NCI-H146 treated with DMSO at 0.1 percent for 48 hours (cell line): ENCODE measurements at regions not wholly inside any gene's neighbourhood (a gene's known extent, or its start where the extent isn't known, plus 50 kb on each side); places are given as distances from the start of the nearest gene placed in this dataset.

ENCODE experiments used
- DNase-seq: peaks from one replicate; lab custom pipeline; 2025; ENCODE audit not compliant: unreplicated experiment; lab: John Stamatoyannopoulos, UW

- DNase-seq: no peak
Measured at GRCh38 chr5:89377767-89378455, 494.9 kb upstream of the MEF2C start.

DNA sequence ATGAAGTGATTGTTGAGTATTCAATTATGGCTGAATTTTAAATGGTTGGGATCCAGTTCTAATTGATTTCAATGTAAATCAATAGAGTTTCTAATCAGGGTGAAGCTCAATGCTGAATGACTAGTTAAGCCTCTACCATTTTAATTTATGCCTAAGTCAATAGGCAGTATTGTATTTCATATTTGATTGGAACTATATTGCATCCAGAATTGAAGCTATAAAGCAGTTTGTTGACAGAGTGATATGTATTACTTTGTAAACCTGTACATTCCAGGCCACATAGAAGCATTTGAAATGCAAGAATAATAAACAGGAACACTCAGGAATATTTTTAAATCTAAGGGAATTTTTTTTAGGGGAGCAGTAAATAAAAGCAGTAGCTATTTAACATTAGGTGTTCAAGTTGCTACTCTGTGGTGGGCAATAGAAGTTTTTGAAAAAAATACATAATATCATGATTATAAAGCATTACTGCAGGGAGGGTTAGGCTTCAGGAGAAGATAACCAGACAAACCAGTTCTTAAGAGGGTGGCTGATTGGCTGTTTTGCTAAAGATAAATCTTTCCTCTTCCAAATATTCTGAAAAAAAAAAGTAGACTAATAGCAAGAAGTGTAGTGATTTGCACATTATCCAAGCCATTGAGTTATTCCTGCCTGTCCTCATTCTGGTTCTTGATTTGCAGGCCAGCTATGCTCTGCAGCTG, 492.0 kb upstream of the MEF2C start:
- peak; percentile 28 for DNase-seq

GRCh38 chr5:89374144-89374784, 491.3 kb upstream of the MEF2C start:
- DNase-seq: peak; percentile 88

- DNase-seq: no peak
Measured at GRCh38 chr5:89372176-89372575, 489.2 kb upstream of the MEF2C start.

GRCh38 chr5:89371646-89372045, 488.7 kb upstream of the MEF2C start:
- no peak for DNase-seq

- DNase-seq: no peak
Measured at GRCh38 chr5:89359046-89359445, 476.1 kb upstream of the MEF2C start.

DNA sequence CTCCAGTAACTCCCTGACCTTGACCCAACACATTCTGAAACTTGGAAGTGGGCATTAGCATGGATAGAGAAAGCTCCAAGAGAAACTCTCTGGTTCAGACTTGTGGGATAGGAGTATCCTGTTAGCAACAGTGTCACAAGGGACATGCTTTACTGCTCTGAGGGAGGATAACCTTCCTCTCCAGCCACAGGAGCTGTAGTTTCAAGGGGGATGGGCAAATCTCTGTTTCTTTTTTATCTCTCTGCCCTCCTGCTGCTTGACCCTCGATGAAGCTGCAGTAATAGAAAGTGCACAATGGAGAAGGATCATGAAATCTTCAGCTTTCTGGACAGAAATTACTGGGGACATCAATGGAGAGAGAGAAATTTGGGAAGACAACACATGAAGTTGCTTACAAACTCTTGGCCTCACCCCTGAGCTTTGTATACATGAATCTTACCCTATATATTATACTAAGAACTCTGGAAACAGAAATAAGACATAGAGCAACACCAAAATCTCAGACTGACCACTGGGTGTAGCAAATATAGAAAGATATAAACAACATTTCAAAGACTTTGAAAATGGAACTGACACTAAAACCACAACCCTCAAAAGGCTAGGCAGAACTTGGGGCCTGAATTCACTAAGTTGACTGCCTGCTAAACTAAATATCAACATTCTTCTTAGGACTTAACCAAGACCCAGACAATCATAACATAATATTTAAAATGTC, 471.0 kb upstream of the MEF2C start:
- DNase-seq: no peak

DNA sequence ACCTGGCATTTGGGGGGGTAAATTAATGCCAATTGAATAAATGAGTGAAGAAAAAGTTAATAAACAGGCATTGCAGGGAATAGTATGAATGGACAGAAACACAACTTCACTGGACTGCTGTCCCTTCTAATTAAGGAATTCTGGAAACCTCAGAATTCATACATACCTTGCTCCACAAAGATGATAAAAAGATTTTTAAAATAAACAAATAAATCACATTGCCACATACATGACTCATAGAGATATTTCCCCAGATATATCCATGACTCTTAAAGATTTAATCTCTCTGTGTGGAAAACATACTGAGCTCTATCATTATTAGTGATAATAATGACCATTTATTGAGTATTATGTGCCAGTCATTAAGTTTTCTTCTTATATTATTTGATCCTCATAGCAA, 469.0 kb upstream of the MEF2C start:
- DNase-seq: no peak

DNA sequence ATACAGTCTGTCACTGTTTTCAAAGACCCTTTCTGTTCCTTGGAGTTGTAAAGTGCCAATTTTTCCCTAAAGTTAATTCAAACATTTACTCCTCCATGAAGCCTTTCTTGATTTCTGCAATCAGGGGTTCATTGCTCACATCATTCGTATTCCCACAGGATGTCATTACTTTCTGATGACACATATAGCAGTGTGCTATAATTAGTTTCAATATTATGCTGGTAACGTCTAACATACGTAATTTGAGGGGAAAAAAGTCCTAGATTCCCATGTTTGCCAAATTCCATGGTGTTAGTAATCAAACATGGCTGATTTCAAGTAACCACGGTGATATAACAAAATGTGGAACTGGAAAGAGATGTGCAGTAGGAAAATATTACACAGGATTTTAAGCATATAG, 468.2 kb upstream of the MEF2C start:
- no peak for DNase-seq

GRCh38 chr5:89350684-89351083, 467.7 kb upstream of the MEF2C start:
- DNase-seq: no peak

DNA sequence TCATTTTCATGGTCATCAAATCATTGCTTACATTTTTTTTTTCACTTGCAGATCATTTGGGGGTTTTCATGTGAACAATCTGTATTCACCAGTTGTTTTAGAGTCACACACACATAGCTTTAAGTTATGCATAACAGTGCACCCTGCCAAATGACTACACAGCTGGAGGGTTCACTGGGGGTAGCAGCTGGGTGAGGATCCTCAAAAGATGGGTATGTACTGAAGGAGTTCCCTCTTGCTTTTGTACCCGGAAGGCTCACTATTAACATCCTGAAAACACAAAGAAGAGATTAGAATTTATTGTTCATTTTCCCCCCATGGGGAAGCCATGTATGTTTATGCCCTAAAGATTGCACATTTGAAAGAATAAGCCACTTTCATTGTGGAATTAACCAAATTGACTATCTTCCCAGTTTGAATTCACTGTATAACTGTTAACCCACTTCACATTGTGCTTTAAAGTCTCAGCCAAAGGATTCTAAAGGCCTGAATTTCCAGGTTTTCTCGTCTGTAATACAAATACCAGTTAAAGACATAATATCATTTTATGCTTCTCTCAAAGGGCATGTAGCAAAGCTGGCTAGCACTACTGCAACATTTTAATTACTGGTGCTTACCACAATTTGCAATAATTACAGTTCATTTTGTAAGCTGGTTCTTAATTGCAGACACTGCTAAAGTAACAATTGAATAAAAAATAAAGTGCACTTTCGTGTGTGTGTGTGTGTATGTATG, 466.4 kb upstream of the MEF2C start:
- no peak for DNase-seq

DNA sequence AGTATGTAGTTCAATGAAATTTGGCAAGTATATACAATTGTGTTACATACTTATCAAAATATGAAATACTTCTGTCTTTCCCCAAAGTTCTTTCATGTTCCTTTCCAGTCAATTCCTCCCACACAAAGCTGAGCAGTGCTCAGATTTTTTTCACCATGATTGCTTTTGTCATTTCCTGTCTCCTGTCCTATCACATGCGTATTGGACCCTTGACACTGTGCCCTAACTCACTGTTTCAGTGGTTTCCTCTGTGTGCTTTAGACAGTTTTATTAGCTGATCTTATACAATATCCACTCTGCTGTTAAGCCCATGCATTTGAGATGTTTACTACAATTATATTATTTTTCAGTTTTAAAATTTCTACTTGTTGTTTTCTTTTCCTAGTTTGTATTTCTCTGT, 463.6 kb upstream of the MEF2C start:
- DNase-seq: no peak

GRCh38 chr5:89343666-89344065, 460.7 kb upstream of the MEF2C start:
- peak; percentile 32 for DNase-seq

DNA sequence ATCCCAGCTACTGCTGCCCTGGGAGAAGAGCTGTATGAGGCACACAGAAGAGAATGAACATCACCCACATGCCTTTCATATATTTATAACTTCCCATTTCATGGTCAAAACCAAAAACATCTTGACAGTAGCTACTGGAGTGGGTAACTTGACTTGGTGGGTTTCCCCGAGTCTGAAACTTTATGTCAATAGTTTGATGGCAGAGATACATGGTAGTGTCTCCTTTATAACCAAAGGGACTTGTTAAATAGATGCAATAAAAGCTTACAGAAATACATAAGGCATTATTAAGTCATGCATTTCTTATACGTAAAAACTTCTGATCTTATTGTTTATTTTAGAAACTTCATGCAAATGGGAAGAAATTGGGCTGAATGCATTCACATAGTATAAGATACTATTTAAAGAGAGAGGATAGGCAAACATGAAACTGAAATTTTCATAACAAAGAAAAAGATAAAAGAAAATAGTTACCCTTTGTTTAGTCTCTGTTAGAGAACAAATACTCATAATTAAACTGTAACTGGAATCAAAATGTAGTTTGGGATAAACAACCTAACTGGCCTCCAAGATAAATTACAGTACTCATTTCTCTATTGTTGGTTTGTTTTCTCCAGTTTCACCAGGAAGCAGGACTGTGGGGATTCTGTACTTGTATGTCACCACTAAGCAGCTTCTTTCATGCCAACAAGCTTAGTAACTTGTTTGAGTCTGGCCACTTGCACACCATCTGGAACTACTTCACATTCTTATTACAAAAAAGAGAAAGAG, 459.3 kb upstream of the MEF2C start:
- no peak for DNase-seq

DNA sequence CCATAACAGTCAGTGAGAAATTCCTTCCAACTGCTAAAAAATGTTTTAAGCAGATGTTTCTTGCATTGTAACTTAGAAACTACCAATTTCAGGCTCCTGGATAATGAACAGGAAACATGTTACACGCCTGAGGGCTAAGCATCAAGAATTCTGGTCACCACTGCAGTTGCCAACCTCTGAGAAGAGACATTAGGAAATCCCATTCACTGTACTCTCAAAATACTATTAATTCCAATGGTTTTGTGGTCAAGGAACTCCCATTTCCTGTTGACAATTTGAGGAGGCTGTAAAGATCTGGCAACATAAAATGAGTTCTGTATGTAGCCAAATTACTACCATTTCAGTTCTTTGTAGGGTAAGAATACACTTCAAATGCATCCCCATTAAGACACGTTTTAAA, 456.0 kb upstream of the MEF2C start:
- no peak for DNase-seq

- DNase-seq: no peak
Measured at GRCh38 chr5:89336111-89336510, 453.1 kb upstream of the MEF2C start.

DNA sequence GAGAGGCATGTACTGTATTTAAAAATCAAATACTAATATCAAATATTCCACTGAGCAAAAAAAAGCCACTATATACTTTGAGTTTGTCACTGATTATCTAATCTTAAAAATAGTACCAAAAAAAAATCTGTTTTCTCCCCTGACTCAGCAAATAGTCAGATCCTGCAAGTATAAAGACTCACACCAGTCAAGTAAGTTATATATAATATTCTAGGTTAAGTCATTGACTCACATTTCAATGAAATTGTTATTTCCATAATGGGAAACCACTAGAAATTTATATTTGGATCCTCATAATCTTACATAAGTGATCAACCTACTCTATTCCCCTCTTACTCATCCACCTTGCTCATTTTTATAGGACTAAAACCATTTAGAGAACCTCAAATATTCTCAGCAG, 447.2 kb upstream of the MEF2C start:
- no peak for DNase-seq

DNA sequence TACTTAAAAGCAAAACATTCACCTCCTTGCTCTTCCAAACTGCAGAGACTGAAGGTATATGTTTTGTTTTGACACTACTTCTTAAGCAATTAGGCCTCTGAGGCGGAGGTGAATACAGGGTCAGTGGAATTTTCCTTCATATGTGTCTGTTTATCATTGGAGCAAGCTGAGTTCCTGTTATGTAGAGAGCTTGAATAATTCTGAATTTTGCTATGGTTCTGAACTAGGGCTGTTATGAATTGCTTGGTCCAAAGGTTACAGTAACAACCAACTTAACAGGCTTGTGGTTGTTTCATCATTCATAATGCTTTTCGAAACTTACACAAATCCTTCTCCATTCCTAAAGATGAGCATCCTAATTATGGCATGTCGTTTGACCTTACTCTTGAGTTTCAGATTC, 444.6 kb upstream of the MEF2C start:
- DNase-seq: no peak

GRCh38 chr5:89324990-89325389, 442.0 kb upstream of the MEF2C start:
- no peak for DNase-seq
